ENCODE measurements at regions not wholly inside any gene's neighbourhood (a gene's known extent, or its start where the extent isn't known, plus 50 kb on each side); places are given as distances from the start of the nearest gene placed in this dataset.

DNA sequence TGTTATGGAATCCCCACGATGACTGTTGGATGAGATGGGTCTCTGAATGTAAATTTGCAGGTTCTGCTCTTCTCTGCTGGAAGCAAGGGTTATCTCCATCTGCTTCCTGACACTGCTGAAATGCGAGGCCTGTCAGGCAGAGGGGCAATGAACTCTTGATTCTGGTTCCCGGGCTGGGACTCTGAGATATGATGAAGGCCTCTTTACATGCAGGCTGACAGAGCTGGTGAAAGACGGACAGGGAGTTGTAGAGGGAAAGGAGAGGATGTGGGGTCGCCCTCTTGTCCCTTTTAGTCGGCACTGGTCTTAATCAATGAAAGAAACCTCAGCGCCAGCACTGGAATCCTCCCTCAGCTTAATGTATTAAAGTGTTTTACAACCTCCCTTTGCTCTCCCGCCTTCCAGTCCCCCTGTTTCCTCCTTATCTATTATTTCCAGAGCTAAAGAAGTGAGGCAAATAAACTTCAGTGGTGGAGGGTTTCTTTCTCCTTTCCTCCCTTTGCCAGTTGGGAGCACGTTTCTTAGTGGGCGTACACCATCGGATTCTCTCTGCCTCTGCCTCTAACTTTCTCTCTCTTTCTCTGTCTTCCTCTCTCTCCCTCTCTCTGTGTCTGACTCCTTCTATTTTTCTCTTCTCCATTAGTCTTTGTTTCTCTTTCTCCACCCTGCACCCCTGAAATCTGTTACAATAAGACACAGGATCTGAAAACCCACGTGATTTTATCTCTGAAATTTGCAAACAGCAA is 145.6 kb downstream of the BAMBI start (continued):
- TF ChIP-seq RAD21 (CRISPR knock-in tag; conservative IDR thresholded peaks at IDR 0.05 in 1 of 2, IDR thresholded peaks at IDR 0.05 in 1 of 2) (0 out of 4 replicates have a peak, but pooled peaks of 1 of the 2 experiments have one; percentile 29), ZNF584 (CRISPR knock-in tag; IDR thresholded peaks at IDR 0.05; ENCODE audit: low read depth) (no peak), HEY1 (CRISPR knock-in tag; IDR thresholded peaks at IDR 0.05; ENCODE audit: borderline replicate concordance) (no peak), TRIM25 (IDR thresholded peaks at IDR 0.05; ENCODE audit: borderline replicate concordance) (peak; percentile 91; the same call in 1 of the 2 replicates), VEZF1 (CRISPR knock-in tag; IDR thresholded peaks at IDR 0.05) (peak; percentile 66)
